ENCODE measurements at regions not wholly inside any gene's neighbourhood (a gene's known extent, or its start where the extent isn't known, plus 50 kb on each side); places are given as distances from the start of the nearest gene placed in this dataset.

GRCh38 chr11:122320671-122321070 lies 204.7 kb upstream of the BLID start:
- H3K4me3 ChIP-seq (ENCODE audit: low read depth, low read length), result no peak overlapping the region
- DNase-seq (ENCODE audit: low read depth, low spot score), result no peak
- POLR2A ChIA-PET, result no interaction called here
- CTCF ChIA-PET, result no interaction called here
- TF ChIP-seq CTCF (IDR thresholded peaks at IDR 0.05; ENCODE audit: insufficient read depth, low read length, missing control alignments), result no peak

GRCh38 chr11:122319691-122320620 lies 203.9 kb upstream of the BLID start:
- no peak overlapping the region for H3K4me3 ChIP-seq (ENCODE audit: low read depth, low read length)
- no peak for TF ChIP-seq CTCF (IDR thresholded peaks at IDR 0.05; ENCODE audit: insufficient read depth, low read length, missing control alignments)
- DNase-seq (ENCODE audit: low read depth, low spot score), result no peak
- POLR2A ChIA-PET, result no interaction called here
- CTCF ChIA-PET, result no interaction called here

- no peak for DNase-seq (ENCODE audit: low read depth, low spot score)
- TF ChIP-seq CTCF (IDR thresholded peaks at IDR 0.05; ENCODE audit: insufficient read depth, low read length, missing control alignments), result no peak
- ChIA-PET CTCF (no interaction called here), POLR2A (no interaction called here)
- H3K4me3 ChIP-seq (ENCODE audit: low read depth, low read length), result no peak overlapping the region
Observed at GRCh38 chr11:122319085-122319484, 203.1 kb upstream of the BLID start.

GRCh38 chr11:122317305-122317704 lies 201.3 kb upstream of the BLID start:
- ChIA-PET CTCF (no interaction called here), POLR2A (no interaction called here)
- no peak for TF ChIP-seq CTCF (IDR thresholded peaks at IDR 0.05; ENCODE audit: insufficient read depth, low read length, missing control alignments)
- DNase-seq (ENCODE audit: low read depth, low spot score), result peak; percentile 47
- H3K4me3 ChIP-seq (ENCODE audit: low read depth, low read length), result no peak overlapping the region

- CTCF ChIA-PET, result no interaction called here
- POLR2A ChIA-PET, result no interaction called here
- TF ChIP-seq CTCF (IDR thresholded peaks at IDR 0.05; ENCODE audit: insufficient read depth, low read length, missing control alignments), result no peak
- DNase-seq (ENCODE audit: low read depth, low spot score), result no peak
- H3K4me3 ChIP-seq (ENCODE audit: low read depth, low read length), result no peak overlapping the region
Observed at GRCh38 chr11:122313581-122313980, 197.6 kb upstream of the BLID start.

GRCh38 chr11:122311216-122311755 lies 195.3 kb upstream of the BLID start:
- POLR2A ChIA-PET, result no interaction called here
- TF ChIP-seq CTCF (IDR thresholded peaks at IDR 0.05; ENCODE audit: insufficient read depth, low read length, missing control alignments), result no peak
- no peak overlapping the region for H3K4me3 ChIP-seq (ENCODE audit: low read depth, low read length)
- CTCF ChIA-PET, result interaction anchor here (0.6 kb wide), 1 partner anchor 98 kb away, joined by 3 read pairs; no protein-coding TSS in a partner anchor
- DNase-seq (ENCODE audit: low read depth, low spot score), result no peak

Data from AG04449 (cell line).